ENCODE measurements at regions not wholly inside any gene's neighbourhood (a gene's known extent, or its start where the extent isn't known, plus 50 kb on each side); places are given as distances from the start of the nearest gene placed in this dataset.
"Not testable (repeated sequence)": the region's sequence is repeated elsewhere in the genome, so short reads cannot be mapped to it uniquely, and the experiment has no call there.

GRCh38 chr9:84511651-84512050 lies 157.9 kb upstream of the NTRK2 start:
- no peak for DNase-seq

GRCh38 chr9:84512493-84512892 lies 157.0 kb upstream of the NTRK2 start:
- DNase-seq, result no peak

DNA sequence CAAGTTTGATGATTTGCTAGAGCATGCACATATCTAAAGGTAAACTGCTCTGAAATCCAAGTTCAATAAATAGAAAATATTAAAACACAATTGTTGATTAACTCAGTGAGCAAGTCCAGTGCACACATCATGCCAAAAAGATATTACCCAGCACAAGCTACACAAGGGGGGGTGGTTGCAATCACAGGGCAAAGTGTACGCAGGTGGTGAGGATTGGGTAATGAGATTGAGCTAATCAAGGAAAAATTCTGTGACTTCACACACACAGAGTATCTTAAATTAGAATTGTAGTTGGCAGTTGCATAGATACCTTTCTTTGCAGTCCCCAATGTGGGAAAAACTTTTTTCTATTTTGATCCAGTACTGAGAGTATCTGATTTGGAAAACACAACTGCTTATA lies 156.1 kb upstream of the NTRK2 start:
- DNase-seq, result no peak

DNA sequence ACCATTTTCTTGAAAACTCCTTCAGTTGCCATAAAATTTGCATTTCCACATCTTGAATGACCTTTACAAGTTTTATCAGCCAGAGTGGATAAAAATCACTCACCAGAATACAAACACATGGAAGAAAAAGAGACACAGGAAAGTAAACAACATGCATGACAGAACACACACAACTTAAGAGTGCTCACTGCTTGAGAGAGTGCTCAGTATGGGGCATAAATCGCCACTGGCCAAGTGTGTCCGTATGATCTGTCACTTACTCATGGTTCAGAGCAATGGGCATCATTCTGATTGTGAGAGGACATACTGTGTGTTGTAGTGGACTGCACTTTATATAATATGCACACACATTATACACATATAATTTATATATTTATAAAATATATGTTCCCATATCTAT lies 155.6 kb upstream of the NTRK2 start:
- no peak for DNase-seq

GRCh38 chr9:84514421-84514820 lies 155.1 kb upstream of the NTRK2 start:
- DNase-seq, result no peak

GRCh38 chr9:84517026-84517425 lies 152.5 kb upstream of the NTRK2 start:
- DNase-seq, result no peak

DNA sequence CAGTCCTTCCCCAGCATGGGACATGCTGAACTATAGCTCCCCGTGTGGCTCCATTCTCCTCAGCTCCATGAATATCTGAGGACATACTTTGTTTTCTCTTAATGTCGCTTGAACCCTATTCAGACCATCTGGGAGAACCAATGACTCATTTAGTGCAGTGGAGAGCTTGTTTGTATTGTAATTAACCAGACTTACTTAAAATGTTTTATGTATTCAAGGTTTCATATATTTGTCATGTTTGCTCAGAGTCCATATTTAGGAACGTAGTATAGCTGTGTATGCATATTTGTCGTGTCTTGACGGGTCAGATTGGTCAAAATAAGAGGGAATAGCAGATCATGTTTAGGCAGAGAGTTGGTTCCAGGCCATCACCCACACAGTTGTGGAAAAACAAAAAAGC lies 150.1 kb upstream of the NTRK2 start:
- DNase-seq, result no peak

DNA sequence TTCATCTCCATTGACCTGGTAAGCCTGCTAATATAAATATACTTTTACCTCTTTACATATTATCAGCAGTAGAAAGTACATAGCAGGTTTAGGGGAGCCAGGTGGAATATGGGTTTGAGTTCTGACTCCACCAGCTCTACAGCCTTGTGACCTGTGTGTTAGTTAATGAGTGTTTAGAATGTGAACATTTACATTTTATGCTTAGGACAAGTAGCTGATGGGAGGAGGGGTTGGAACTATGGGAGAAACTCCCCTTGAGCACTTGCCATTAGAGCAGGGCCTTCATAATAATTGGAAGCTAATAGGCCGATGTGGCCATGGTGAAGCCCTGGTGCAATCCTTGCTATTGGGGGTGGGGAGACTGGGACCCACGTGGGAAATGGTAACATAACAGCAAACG lies 148.3 kb upstream of the NTRK2 start:
- no peak for DNase-seq

DNA sequence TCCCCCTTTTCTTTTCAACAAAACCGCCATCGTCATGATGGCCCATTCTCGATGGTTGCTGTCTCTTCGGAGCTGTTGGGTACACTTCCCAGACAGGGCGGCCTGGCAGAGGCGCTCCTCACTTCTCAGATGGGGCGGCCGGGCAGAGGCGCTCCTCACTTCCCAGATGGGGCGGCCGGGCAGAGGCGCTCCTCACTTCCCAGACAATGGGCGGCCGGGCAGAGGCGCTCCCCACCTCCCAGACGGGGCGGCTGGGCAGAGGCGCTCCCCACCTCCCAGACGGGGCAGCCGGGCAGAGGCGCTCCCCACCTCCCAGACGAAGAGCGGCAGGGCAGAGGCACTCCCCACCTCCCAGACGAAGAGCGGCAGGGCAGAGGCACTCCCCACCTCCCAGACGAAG lies 143.3 kb upstream of the NTRK2 start:
- DNase-seq, result not testable (repeated sequence)

- DNase-seq, result not testable (repeated sequence)
Measured at GRCh38 chr9:84527060-84527720, 142.3 kb upstream of the NTRK2 start.

DNA sequence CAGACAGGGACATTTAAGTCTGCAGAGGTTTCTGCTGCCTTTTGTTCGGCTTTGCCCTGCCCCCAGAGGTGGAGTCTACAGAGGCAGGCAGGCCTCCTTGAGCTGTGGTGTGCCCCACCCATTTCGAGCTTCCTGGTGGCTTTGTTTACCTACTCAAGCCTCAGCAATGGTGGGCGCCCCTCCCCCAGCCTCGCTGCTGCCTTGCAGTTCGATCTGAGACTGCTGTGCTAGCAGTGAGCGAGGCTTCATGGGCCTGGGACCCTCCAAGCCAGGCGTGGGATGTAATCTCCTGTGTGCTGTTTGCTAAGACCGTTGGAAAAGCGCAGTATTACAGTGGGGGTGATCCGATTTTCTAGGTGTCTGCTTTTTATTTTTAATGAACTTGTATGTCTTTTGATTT lies 133.6 kb upstream of the NTRK2 start:
- DNase-seq, result not testable (repeated sequence)

- DNase-seq, result no peak
Measured at GRCh38 chr9:84538879-84539278, 130.7 kb upstream of the NTRK2 start.

DNA sequence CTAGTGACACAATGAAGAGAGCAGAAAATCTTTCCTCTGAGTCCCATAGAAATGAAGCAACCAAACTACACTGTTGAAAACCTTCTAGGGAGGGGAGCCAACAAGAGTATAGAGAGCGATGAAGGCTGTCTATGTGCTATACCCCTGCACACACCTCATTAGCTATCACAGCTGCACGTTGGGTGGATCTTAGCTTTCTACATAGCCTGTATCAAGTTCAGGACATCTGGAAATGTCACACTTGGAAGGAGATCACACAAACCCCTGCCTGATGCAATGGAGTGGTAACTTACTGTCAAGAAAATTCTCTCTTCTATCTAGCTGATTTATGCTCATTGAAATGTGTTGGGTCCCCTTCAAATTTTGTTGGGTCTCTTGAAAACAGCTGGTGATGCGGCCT lies 127.0 kb upstream of the NTRK2 start:
- no peak for DNase-seq

DNA sequence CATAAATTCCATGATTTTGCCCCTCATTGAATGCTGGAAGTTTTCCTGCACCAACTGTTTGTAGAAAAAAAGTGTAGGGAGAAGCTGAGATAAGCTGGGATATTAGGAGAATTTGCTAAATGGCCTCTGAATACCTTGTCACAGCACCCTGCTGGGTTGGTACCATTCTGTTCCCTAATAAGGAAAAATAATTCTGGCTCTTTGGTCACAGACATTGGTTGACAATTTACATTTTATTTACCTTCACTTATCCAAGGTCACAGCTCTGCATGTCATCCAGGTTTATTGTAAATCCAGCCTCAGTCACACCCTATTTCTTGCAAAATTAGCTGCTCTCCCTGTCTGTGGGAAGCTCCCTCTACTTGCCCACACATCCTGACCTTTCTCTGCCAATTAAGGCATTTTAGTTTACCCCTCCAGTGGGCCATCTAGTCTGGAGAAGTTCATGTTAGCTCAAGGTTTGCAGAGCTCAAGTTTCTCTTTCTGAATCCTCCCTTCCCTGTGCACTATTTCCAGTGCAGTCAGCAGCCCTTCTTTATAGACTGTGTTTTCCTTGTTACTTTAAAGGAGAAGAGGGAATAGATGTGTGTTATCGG lies 115.4 kb upstream of the NTRK2 start:
- no peak for DNase-seq

GRCh38 chr9:84556556-84556955 lies 113.0 kb upstream of the NTRK2 start:
- DNase-seq, result no peak

- no peak for DNase-seq
Measured at GRCh38 chr9:84557751-84558150, 111.8 kb upstream of the NTRK2 start.

GRCh38 chr9:84563691-84564090 lies 105.8 kb upstream of the NTRK2 start:
- DNase-seq, result no peak

DNA sequence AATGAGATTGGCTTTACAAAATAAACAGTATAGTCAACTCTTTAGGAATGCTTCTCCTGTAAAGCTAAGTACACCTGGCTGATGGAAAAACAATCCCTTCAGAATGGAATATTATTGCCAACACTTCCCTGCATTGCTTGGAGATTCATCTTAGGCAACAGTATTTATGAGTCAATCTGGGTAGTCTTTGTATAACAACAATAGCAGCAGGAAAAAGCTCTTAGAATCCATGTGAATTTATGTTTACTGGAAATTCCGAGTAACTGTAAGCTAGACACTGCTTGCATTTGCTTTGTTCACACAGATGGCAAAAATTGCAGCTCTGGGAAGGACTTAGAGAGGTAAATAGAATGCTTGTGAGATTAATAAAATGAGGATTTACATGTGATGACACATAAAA lies 101.7 kb upstream of the NTRK2 start:
- no peak for DNase-seq

- DNase-seq, result no peak
Measured at GRCh38 chr9:84570482-84571154, 98.9 kb upstream of the NTRK2 start.

DNA sequence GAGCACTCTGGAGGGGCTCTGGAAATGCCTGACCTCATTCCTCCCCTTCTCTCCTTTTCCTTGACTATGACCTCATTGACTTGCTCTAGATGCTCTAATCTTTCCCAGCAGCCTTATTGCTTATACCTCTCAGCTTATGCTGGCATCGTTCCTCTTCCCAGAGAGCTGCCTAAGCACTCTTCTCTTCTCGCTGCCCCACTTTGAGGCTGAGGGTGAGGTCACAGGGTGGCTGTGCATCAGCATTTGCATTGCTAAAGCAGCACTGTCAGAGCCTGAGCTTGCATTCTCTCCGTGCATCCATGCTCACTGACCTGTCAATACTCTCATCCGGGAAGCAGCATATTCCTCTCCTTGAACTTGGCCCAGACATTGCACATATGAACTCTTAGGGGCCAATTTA lies 96.4 kb upstream of the NTRK2 start:
- no peak for DNase-seq

GRCh38 chr9:84575705-84576104 lies 93.8 kb upstream of the NTRK2 start:
- DNase-seq, result no peak

DNA sequence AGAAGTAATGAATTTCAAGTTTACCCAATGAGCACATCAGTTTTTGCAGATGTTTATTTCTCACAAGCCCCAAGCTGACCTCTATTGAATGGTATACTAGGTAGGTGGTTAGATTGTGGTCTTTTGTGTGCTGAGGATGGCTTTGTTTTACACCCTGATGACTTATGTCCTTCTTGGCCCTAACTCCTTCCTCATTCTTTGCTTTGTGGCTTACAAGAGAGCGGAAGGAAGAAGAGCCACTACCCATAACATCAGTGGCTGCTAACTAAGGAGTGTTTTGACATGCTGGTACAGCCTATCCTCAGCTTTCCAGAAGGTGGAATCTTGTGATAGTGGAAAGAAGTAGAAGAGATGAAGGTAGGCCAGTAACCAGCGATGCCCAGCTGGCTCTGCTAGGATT lies 85.7 kb upstream of the NTRK2 start:
- DNase-seq, result peak; percentile 60 to 73

DNA sequence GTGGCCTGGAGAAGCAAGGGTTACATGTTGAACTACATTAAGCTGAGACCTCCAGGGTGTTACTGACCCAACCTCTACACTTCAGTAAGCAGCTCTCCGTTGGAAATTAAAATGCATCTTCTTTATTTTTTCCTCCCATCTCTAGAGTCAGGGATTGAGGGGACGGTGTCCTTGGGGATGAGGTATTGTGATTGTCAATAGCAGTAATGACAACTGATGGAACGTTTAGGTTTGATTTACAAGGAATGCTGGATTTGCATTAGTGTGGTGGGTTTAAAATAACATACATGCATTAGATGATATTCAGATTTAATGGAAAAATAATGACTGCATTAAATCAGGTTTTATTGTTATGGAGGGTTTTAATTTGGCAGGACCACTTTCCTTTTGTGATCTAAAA lies 82.9 kb upstream of the NTRK2 start:
- no peak for DNase-seq

- no peak for DNase-seq
Measured at GRCh38 chr9:84587153-84587552, 82.4 kb upstream of the NTRK2 start.

DNA sequence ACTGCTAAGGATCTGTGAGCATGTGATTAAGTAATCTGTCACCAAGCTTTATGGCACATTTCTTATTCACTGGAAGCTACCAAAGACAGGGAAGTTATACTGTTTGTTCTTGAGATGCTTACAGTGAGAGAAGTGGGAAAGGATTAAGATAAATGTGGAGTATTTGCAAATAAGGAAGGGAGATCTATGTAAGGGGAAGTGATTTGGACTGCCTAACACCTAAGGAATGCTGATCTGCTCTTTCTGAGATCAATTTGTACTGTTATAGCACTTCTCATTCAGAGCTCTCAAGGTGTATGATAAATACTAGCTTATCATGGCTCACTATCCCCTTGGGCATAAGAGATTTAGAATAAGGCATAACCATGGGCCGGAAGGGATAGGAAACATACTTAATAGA lies 80.0 kb upstream of the NTRK2 start:
- no peak for DNase-seq

All from Kasumi-1 (cell line).